GM18499 (cell line): ENCODE measurements at regions not wholly inside any gene's neighbourhood (a gene's known extent, or its start where the extent isn't known, plus 50 kb on each side); places are given as distances from the start of the nearest gene placed in this dataset.

ENCODE experiments used
- ATAC-seq: cut with Tn5 transposase; IDR thresholded peaks from one replicate; pipeline ENCODE4 v1.9.1; 2021; ENCODE audit warnings: moderate number of reproducible peaks; ENCODE audit not compliant: insufficient read depth, unreplicated experiment

DNA sequence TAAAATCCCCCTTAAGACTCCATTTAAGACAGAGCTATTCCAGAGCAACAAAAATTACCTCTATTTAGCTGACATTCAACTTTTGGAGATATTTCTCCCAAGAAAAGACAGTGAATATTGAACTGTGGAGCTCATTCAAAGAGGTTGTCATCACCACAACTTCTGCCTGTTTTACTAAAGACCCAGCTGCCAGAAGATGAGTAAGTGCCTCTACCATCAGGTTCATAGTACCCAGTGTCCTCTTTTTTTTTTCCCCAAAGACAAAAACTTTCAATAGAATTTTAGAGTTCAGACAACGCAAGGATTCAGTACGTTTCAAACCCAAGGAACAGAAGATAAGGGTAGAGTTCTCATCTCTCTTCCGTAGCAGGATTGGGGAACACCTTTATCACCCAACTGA lies 461.3 kb downstream of the BCAT1 start:
- no peak for ATAC-seq

- no peak for ATAC-seq
Measured at GRCh38 chr12:24483732-24484131, 465.2 kb downstream of the BCAT1 start.

GRCh38 chr12:24482882-24483604 lies 465.9 kb downstream of the BCAT1 start:
- no peak for ATAC-seq

DNA sequence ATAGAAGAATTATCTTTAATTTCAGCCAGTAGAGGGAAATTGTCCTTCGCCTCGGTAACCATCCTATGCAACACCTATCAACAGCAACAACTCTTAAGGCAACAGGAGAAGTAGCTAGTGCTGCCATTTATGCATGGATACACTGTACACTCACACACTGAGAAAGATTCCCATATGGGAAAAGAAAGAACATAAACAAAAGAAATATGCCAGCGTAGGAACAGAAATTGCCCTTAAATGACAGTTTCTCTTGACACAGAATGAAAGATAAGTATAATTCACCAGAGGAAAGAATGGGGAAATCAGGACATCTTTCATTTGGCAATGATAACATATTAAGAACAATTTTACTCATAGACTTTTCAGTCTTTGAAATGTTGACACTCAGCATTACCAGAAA lies 466.9 kb downstream of the BCAT1 start:
- ATAC-seq = no peak

DNA sequence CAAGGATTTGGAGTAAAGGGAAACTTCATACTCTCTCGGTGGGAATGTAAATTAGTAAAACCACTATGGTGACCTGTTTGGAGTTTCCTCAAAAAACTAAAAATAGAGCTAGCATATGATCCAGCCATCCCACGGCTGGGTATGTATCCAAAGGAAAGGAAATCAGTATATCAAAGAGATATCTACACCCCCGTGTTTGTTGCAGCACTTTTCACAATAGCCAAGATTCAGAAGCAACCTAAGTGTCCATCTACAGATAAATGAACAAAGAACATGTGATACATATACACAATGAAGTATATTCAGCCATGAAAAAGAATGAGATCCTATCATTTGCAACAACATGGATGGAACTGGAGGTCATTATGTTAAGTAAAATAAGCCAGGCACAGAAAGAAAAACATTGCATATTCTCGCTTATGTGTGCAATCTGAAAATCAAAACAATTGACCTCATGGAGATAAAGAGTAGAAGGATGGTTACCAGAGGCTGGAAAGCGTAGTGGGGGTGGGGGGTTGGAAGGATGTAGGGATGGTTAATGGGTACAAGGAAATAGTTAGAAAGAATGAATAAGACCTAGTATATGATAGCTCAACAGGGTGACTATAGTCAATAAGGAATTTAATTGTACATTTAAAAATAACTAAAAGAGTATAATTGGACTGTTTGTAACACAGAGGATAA lies 468.0 kb downstream of the BCAT1 start:
- ATAC-seq = no peak

DNA sequence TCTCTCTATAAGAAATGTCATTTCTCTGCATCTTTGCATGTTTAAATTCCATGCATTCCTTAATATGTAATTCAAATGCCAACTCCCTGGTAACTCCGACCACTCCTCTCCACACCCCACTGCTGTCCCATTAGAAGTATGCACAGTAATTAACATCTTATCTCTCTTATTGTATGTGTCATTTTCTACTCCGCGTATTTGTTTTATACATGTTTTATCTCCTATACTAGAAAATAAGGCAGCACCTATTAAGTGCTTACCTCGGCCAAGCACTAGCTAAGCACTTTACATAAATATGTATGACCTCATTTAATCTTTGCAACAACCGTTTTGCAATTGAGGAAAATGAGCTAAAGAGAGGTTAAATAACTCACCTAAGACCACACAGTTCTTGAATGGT lies 469.8 kb downstream of the BCAT1 start:
- no peak for ATAC-seq

GRCh38 chr12:24478254-24478653 lies 470.6 kb downstream of the BCAT1 start:
- ATAC-seq = no peak

DNA sequence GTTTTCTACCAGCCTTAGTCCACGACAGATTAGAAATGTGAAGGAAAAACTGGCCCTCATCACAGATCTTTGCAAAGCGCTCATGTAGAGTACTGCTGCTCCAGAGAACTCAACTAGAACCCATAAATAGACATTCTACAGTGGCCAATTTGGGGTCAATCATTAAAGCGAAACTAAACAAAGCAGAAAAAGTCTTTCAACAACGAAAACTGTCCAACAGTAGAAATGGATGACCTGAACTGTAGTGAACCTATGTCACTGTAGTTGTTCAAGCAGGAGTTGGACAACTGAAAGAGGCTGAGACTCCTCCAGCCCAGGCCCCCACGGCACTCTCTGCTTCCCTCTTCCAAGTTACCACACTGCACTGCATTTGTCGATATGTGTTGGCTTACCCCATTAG lies 472.6 kb downstream of the BCAT1 start:
- ATAC-seq = no peak

DNA sequence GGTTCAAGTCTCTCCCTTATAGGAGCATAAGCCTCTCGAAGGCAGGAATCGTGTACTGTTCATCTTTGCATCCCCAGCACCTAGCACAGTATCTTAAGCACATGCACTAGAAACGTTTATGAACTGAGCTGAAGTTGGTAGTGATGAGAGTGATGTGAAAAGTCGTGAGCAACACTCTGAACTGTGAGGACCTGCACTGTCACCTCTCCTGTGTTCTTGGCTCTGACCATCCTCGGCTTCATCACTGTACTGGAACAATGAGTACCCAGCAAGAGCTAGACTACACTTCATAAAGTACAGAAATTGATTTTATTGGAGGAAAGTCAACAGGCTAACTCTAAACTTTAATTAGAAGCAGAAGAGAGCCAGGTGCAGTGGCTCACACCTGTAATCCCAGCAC lies 473.6 kb downstream of the BCAT1 start:
- ATAC-seq = no peak

DNA sequence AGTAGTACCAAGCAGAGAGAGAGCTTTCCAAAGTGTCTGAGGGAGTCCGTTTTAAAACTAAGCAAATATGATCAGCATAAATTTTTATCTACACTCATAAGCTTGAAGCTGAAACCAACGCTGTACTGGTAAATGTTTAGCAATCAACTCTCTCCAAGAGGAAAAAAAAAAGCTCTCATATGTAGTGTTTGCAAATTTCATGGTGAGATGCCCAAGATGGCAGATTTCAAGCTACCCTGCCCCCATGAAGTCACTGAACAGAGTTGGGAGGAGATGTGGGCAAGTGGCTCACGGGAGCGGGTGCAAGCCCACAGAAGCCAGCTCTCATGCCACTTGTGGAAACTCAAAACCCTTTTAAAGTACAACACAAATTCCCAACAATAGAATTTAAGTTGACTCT lies 475.8 kb downstream of the BCAT1 start:
- no peak for ATAC-seq

DNA sequence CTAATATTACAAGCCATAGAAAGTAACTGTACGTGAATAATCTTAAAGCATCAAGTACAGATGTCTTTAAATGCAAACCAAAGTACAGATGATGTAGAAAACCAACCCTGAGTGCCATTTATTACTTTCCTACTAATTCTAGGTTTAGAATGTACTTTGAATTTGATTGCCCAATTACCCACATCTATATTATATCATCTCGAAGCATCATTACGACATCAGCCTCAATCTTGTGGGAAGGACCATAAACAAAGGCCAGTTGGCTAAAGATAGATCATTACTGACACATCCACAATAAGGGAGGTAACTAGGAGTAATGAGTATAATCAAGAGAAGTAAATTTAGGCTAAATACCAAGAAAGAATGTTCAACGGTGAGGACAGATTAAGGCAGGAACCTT lies 478.9 kb downstream of the BCAT1 start:
- no peak for ATAC-seq

DNA sequence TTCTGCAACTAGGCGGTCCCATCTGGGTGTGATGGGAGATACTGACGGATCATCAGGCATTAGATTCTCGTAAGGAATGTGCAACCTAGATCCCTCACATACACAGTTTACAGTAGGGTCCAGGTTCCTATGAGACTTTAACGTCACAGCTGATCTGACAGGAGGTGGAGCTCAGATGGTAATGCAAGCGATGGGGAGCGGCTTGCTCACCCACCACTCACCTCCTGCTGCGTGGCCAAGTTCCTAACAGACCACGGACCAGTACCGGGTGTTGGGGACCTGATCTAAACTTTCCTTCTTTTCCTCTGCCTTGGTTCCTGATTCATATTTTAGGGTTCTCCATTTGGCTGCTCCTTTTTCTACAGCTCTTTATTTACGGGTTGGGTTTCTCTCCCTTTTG lies 479.8 kb downstream of the BCAT1 start:
- ATAC-seq = no peak

DNA sequence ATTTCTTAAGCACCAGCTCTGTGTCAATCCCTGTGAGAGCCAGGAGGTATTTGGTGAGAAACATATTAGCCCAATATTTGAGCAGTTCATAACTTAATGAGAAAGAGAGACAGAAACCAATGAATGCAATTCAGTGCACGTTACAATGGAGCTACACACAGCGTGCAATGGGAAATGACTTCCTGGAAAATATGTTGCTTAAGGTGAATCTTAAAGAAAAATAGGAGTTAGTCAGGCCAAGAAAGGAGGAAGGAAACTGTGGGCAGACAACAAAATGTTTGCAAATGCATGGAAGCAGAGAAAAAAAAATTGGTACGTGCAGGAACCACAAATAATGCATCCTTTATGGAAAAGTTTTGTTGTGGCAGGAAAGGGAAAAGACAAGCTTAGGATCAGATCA lies 481.7 kb downstream of the BCAT1 start:
- no peak for ATAC-seq

GRCh38 chr12:24463375-24463774 lies 485.5 kb downstream of the BCAT1 start:
- ATAC-seq = no peak

- no peak for ATAC-seq
Measured at GRCh38 chr12:24462946-24463345, 486.0 kb downstream of the BCAT1 start.

- ATAC-seq = no peak
Measured at GRCh38 chr12:24460506-24460905, 488.4 kb downstream of the BCAT1 start.

GRCh38 chr12:24460099-24460498 lies 488.8 kb downstream of the BCAT1 start:
- no peak for ATAC-seq

DNA sequence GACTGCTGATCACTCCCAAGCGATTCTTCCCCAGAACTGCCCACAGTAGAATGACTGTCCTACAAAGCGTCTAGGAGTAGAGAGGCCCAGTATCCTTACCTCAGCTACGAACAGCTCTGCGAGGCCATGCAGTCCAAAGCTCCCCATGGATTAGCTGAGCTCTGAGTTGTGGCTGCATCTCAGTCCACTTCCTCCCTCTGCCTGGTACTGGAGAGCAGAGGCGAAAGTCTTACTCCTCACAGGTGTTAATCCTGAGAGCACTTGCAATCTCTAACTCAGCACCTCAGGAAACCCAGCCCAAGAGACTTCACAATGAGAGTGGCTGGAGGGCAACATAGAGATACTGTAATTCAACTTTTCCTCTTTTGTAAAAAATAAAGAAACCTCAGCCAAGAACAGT lies 493.1 kb downstream of the BCAT1 start:
- no peak for ATAC-seq

- ATAC-seq = no peak
Measured at GRCh38 chr12:24447678-24448077, 498.2 kb upstream of the SOX5 start.

DNA sequence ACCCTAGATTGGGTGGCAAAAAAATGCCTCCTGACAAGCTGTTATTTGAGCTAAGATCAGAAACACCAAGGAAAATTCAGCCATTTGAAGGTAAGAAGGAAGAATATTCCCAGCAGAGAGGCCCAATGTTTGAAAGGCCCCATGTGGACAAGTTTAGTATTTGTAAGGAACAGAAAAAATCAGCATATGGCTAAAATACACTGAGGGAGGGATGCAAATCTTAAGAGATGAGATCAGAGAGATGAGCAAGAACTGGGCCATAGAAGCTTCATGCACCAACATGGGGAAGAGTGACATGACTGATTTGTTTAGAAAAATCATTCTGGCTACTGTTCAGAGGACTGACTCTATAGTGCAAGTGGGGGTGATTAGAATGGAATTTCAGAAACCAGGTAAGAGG lies 496.8 kb upstream of the SOX5 start:
- ATAC-seq = no peak

- no peak for ATAC-seq
Measured at GRCh38 chr12:24444634-24445033, 495.2 kb upstream of the SOX5 start.

- ATAC-seq = no peak
Measured at GRCh38 chr12:24441458-24441857, 492.0 kb upstream of the SOX5 start.
